ENCODE measurements at regions not wholly inside any gene's neighbourhood (a gene's known extent, or its start where the extent isn't known, plus 50 kb on each side); places are given as distances from the start of the nearest gene placed in this dataset.

DNA sequence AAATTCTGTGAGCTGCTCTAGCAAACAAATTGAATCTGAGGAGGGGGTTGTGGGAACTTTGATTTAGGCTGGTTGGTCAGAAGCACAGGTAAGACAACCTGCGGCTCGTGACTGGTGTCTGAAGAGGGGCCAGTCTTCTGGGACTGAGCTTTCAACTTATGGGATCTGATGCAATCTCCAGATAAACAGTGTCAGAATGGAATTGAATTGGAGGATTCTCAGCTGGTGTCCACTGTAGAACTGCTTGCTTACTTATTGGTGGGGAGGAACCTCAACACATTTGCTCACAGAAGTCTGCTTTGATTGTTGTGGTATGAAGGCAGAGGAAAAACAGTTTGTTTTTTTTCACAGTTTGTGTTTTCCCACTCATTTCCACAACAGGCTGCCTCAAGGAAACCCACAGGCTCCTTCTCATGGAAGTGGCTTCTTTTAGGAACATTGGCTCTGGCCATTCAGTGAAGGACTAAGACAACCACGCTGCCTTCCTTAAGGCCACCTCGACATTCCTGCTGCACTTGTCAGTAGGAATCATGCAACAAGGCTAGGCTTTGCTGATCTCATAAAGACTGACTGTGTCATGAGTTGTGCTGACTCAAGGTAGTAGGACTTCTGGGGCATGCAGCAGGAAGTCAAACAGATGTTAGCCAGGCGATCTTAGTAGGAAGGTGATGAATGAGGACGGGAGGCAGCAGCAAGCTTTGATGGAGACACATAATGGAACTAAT is 104.7 kb downstream of the TSN start:
- H3K79me2 ChIP-seq (ENCODE audit: low read length), result no peaks in the 10 kb centered on the region
- H2AFZ ChIP-seq (ENCODE audit: low read depth, low read length), result no peak overlapping the region
- peaks cover 30% of the 10 kb centered on the region for H3K27me3 ChIP-seq (ENCODE audit: low read depth, low read length)
- H4K20me1 ChIP-seq (ENCODE audit: insufficient read depth, low read length), result no peaks in the 10 kb centered on the region
- H3K27ac ChIP-seq (ENCODE audit: low read length), result no peak overlapping the region
- no peak for TF ChIP-seq EZH2phosphoT487 (IDR thresholded peaks at IDR 0.05; ENCODE audit: low read depth)
- TF ChIP-seq, protein P1, sequence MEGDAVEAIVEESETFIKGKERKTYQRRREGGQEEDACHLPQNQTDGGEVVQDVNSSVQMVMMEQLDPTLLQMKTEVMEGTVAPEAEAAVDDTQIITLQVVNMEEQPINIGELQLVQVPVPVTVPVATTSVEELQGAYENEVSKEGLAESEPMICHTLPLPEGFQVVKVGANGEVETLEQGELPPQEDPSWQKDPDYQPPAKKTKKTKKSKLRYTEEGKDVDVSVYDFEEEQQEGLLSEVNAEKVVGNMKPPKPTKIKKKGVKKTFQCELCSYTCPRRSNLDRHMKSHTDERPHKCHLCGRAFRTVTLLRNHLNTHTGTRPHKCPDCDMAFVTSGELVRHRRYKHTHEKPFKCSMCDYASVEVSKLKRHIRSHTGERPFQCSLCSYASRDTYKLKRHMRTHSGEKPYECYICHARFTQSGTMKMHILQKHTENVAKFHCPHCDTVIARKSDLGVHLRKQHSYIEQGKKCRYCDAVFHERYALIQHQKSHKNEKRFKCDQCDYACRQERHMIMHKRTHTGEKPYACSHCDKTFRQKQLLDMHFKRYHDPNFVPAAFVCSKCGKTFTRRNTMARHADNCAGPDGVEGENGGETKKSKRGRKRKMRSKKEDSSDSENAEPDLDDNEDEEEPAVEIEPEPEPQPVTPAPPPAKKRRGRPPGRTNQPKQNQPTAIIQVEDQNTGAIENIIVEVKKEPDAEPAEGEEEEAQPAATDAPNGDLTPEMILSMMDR (IDR thresholded peaks at IDR 0.05; ENCODE audit: low read depth, low read length), result no peak
- H3K36me3 ChIP-seq (replicated peaks; ENCODE audit: low read depth, low read length), result no peaks in the 10 kb centered on the region
- H3K9me3 ChIP-seq (ENCODE audit: insufficient read depth, low read length), result no peaks in the 10 kb centered on the region
- no peak overlapping the region for H3K4me2 ChIP-seq (ENCODE audit: low read length)
- no peak overlapping the region for H3K4me3 ChIP-seq (ENCODE audit: low read length)
- no peak overlapping the region for H3K9ac ChIP-seq (ENCODE audit: low read length)
- H3K4me1 ChIP-seq (ENCODE audit: low read length), result no peaks in the 10 kb centered on the region

DNA sequence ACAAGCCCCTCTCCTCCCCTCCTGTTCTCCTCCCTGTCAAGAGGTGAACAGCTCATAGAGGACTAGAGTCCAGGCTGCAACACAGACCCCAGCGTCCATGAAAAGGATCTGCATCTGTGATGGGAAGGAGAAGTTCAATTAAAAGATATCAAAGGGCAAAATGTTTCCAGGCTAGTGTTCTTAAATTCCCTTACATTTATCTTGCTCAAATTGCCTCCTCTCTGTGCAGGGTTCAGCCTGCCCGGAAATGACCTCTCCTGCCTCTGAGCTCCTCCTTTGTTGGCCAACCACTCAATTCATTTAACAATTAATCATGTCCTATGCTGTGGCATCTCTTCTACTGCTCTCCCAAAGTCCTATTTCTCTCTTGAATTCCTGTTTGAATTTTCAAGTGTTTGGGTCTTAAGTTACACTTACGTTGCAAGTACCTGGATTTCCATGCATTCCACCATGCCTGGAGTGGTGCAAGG is 105.3 kb downstream of the TSN start:
- Histone ChIP-seq H3K27me3 (ENCODE audit: low read depth, low read length) (peaks cover 25% of the 10 kb centered on the region), H3K79me2 (ENCODE audit: low read length) (no peaks in the 10 kb centered on the region), H3K4me1 (ENCODE audit: low read length) (no peaks in the 10 kb centered on the region), H2AFZ (ENCODE audit: low read depth, low read length) (no peak overlapping the region), H3K27ac (ENCODE audit: low read length) (no peak overlapping the region), H3K9ac (ENCODE audit: low read length) (no peak overlapping the region), H3K4me2 (ENCODE audit: low read length) (no peak overlapping the region), H3K9me3 (ENCODE audit: insufficient read depth, low read length) (no peaks in the 10 kb centered on the region), H3K36me3 (replicated peaks; ENCODE audit: low read depth, low read length) (no peaks in the 10 kb centered on the region), H4K20me1 (ENCODE audit: insufficient read depth, low read length) (no peaks in the 10 kb centered on the region), H3K4me3 (ENCODE audit: low read length) (no peak overlapping the region)
- no peak for TF ChIP-seq EZH2phosphoT487 (IDR thresholded peaks at IDR 0.05; ENCODE audit: low read depth)
- TF ChIP-seq, protein P1 (IDR thresholded peaks at IDR 0.05; ENCODE audit: low read depth, low read length), result no peak

GRCh38 chr2:121862286-121862685 is 106.8 kb downstream of the TSN start:
- no peaks in the 10 kb centered on the region for H3K79me2 ChIP-seq (ENCODE audit: low read length)
- no peak for TF ChIP-seq EZH2phosphoT487 (IDR thresholded peaks at IDR 0.05; ENCODE audit: low read depth)
- TF ChIP-seq, protein P1 (IDR thresholded peaks at IDR 0.05; ENCODE audit: low read depth, low read length), result no peak

DNA sequence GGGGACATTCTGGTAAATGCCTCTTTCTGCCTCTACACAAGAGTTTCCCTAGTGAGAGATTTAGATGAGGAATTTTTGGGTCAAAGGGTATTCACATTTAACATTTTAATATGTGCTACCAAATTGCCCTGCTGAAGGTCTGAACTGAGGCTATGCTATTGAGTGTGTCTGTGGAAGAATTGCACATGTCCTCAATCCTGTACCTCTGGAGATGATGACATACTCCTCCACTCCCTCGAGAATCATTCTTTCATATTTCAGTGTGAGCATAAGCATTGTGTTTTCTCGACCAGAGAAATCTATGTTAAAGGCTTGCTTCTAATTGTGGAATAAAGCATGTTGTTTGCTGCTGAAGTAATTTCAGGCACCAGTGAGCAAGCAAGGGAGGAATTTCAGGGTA is 110.5 kb downstream of the TSN start:
- H3K4me2 ChIP-seq (ENCODE audit: low read length), result no peak overlapping the region
- H3K4me3 ChIP-seq (ENCODE audit: low read length), result no peak overlapping the region
- no peaks in the 10 kb centered on the region for H3K36me3 ChIP-seq (replicated peaks; ENCODE audit: low read depth, low read length)
- H3K4me1 ChIP-seq (ENCODE audit: low read length), result no peaks in the 10 kb centered on the region
- no peaks in the 10 kb centered on the region for H3K79me2 ChIP-seq (ENCODE audit: low read length)
- no peaks in the 10 kb centered on the region for H3K9me3 ChIP-seq (ENCODE audit: insufficient read depth, low read length)
- no peak overlapping the region for H3K9ac ChIP-seq (ENCODE audit: low read length)
- H4K20me1 ChIP-seq (ENCODE audit: insufficient read depth, low read length), result no peaks in the 10 kb centered on the region
- H3K27me3 ChIP-seq (ENCODE audit: low read depth, low read length), result peaks cover 5% of the 10 kb centered on the region; the same call in 1 of the 2 replicates
- no peak for TF ChIP-seq EZH2phosphoT487 (IDR thresholded peaks at IDR 0.05; ENCODE audit: low read depth)
- TF ChIP-seq, protein P1 (IDR thresholded peaks at IDR 0.05; ENCODE audit: low read depth, low read length), result no peak
- no peak overlapping the region for H2AFZ ChIP-seq (ENCODE audit: low read depth, low read length)
- no peak overlapping the region for H3K27ac ChIP-seq (ENCODE audit: low read length)

More at GRCh38 chr2:121862286-121862685, 106.8 kb downstream of the TSN start:
- Histone ChIP-seq H2AFZ (ENCODE audit: low read depth, low read length) (no peak overlapping the region), H3K4me1 (ENCODE audit: low read length) (no peaks in the 10 kb centered on the region), H3K36me3 (replicated peaks; ENCODE audit: low read depth, low read length) (no peaks in the 10 kb centered on the region), H3K27me3 (ENCODE audit: low read depth, low read length) (peaks cover 13% of the 10 kb centered on the region; the same call in 1 of the 2 replicates), H3K4me3 (ENCODE audit: low read length) (no peak overlapping the region), H3K4me2 (ENCODE audit: low read length) (no peak overlapping the region), H3K27ac (ENCODE audit: low read length) (no peak overlapping the region), H4K20me1 (ENCODE audit: insufficient read depth, low read length) (no peaks in the 10 kb centered on the region), H3K9ac (ENCODE audit: low read length) (no peak overlapping the region), H3K9me3 (ENCODE audit: insufficient read depth, low read length) (no peaks in the 10 kb centered on the region)

All from OCI-LY3 (cell line).